ENCODE measurements at regions not wholly inside any gene's neighbourhood (a gene's known extent, or its start where the extent isn't known, plus 50 kb on each side); places are given as distances from the start of the nearest gene placed in this dataset.
A peak's percentile ranks its signal among the peaks of the same experiment; 100 is the strongest.

DNA sequence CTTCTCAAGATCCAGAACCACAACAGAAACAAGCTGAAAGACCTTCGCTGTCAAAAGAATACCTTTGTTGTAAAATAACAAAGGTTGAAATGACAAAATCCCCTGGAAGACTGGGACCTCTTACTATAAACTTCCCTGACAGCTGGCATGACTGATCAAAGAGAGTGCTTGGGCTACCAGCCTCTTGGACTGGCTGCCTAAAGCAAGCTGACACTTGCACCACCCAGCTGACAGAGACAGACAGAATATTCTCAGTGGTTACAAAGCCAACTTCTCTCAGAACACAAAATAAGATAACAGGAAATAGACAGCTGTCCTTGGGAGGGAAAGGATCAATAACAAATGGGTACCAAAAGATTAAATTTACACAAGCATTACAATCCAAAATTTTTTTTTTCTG, 241.7 kb upstream of the SPOCK3 start:
- DNase-seq (ENCODE audit: low read depth): no peak

DNA sequence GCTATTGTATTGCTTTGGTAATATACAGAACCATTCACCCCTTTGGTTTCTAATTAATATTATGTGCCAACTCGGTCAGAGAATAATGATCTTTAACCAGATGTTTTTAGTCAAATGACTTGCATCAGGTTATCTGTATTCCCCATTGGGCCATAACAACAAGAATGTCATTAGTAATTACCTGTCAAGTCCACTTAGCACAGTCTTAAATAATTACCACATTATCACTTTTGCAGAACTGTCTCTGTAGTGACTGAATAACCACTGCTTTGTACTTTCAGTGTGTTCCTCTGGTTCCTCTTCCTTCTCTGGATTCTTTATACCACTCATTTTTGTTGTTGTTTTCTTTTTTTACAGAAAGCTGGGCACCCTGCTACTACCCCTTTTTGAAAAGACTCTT, 257.7 kb upstream of the SPOCK3 start:
- DNase-seq (ENCODE audit: low read depth): no peak

DNA sequence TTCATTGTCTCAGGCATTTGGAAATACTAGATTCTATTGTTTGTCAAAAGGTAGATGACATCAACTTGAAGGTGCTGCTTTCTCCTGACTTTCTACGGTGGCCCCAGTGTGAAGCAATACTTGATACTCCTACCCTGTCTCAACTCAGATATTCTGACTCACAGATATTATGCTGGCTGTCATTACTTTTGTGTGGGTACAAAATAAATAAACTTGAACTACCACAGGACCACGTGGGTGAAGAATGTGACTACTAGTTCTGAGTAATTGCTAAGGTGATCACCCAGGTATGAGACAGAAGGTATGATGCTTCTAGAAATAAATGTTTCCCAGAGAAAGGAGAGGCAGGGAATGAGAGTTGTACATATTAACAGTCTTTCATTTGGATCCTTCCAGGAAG, 275.3 kb upstream of the SPOCK3 start:
- DNase-seq (ENCODE audit: low read depth): no peak

DNA sequence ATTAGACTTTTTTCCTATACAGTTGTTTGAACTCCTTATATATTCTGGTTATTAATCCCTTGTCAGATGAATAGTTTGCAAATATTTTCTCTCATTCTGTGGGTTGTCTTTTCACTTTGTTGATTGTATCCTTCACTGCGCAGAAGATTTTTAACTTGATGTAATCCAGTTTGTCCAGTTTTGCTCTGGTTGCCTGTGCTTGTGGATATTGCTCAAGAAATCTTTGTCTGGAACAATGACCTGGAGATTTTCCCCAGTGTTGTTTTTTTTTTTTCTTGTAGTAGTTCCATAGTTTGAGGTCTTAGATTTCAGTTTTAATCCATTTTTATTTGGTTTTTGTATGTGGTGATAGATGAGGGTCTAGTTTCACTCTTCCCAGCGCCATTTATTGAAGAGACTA, 289.8 kb upstream of the SPOCK3 start:
- no peak for DNase-seq (ENCODE audit: low read depth)

DNA sequence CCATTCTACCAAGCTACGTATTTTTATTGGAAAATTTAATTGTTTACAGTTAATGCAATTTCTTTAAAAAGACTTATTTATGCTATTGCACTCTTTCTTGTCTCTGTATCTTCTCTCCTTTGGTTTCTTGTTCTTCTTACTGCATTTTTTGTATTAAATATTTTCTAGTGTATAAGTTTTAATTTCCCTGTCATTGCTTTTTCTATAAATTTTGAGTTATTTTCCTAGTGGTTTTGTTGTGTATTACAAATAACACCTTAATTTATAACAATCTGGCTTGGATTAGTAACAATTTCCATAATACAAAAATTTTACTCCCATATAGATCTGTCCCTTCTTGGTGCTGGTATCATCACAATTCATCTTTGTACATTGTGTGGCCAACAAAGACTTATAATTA, 303.5 kb upstream of the SPOCK3 start:
- DNase-seq (ENCODE audit: low read depth): no peak

DNA sequence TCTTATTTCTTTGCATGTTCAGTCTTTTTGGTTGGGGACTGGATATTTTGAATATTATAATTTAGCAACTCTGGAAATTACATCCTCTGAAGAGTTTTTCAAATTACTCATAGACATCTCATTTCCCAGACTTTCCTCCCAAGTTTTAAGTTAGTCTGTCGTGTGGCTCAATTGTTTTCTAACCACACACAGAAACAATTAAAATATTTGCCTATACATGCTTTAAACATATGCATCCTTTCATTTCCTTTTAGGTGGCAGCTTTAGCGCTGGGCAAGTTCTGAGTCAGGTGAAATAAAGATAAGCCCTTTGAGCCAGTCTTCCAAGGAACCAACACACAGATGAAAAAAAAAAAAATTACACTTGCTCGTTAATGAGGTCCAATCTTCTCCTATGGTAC, 307.0 kb upstream of the SPOCK3 start:
- no peak for DNase-seq (ENCODE audit: low read depth)

DNA sequence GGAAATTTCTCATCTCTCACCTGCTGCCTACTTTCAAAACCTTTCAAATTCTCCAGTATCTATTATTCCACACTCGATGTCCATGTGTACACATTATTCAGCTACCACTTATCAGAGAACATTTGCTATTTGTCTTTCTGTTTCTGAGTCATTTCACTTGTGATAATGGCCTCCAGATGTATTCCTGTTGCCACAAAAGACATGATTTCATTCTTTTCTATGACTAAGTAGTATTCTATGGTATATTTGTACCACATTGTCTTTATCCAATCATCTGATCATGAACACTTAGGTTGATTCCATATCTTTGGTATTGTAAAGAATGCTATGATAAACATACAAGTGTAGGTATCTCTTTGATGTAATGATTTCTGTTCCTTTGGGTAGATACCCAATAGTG, 310.1 kb upstream of the SPOCK3 start:
- DNase-seq (ENCODE audit: low read depth): no peak

DNA sequence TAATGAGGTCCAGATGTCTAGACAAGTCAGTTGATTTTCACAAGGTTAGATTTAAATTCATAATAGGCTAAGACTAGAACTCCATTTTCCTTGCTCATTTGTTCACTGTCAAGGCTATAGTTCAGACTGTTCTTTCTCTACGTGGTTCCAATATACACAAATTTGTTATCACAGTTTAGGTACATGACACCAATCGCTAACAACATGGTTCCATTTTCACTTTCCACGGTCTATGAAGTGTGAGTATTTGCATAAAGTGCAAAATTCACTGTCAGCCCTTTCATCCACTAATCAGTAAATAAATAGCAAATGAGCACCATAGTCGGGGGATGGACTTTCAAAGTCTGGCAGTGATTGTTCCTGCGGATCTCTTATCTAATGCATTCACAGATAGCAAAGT, 315.7 kb upstream of the SPOCK3 start:
- no peak for DNase-seq (ENCODE audit: low read depth)

DNA sequence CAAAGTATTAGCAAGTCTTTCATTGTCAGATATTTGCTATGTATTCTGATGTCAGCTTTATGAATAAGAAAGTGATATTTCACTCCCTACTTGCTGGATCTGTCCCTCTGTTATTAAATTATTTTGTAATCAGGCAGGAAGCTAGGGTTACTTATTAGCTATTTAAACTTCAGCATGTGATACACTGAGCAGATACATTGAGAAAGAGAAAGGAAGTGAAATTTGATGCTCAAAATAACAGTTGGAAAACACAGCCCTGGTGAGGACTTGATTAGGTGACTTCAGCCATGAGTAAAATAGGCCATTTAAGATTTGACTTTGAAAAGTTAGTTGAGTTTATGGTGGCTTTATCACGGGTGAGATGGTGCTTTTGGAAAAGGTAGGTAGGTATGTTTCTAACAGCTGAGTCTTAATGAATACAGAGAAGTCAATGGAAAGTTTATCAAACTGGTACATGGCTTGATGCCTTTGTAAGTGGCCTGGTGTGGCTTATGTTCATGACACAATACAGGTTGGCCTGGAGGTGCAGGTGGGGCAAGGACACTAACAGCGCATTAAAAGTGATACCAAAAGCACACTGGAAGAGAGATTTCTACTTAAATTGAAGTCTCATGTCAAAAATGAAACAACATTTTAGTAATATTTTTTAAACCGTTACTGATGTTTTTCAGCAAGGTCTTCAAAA, 321.2 kb upstream of the SPOCK3 start:
- no peak for DNase-seq (ENCODE audit: low read depth)

DNA sequence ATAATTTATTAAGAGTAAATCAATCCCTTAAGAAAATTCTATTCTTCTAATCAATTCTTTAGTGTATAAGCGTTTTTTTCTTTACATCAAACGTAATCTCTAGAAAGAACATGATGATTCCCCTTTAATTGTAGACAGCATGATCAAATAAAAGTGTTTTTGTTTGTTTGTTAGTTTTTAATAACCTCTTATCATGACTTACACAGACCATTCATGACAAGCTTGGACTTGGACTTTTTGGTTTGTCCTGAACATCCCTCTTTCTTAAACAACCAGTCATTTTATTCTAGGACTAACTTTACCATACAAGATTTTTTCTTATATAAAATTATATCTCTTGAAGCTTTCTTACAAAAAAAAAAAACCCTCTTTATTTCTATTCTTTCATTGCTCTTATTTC, 344.6 kb upstream of the SPOCK3 start:
- no peak for DNase-seq (ENCODE audit: low read depth)

DNA sequence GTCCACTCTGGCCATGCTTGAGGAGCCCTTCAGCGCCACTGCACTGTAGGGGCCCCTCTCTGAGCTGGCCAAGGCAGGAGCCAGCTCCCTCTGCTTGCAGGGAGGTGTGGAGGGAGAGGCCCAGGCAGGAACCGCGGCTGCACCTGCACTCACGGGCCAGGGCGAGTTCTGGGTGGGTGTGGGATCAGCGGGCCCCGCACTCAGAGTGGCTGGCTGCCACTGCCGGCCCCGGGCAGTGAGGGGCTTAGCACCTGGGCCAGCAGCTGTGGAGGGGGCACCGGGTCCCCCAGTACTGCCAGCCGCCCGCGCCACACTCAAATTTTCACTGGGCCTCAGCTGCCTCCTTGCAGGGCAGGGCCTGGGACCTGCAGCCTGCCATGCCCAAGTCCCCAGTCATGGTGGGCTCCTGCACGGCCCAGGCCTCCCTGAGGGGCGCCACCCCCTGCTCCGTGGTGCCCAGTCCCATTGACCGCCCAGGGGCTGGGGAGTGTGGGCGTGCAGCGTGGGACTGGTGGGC, 347.2 kb upstream of the SPOCK3 start:
- no peak for DNase-seq (ENCODE audit: low read depth)

DNA sequence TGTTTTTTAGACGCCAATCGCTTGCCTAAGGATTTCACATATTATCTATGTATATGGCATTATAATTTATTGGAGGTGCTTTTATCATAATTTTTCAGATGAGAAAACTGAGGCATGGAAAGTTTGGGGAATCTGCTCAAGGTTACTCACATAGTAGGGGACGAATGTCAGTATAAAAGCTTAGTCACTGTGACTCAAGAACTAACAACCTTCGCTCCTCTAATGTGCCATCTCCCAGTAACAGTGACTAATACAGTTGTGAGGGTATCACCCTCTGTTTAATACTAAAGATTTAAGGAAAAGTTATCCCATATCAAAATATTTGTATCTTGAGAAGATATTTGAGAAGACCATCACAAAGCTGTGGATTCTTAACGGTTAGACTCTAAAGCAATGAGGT, 353.1 kb upstream of the SPOCK3 start:
- DNase-seq (ENCODE audit: low read depth): no peak

DNA sequence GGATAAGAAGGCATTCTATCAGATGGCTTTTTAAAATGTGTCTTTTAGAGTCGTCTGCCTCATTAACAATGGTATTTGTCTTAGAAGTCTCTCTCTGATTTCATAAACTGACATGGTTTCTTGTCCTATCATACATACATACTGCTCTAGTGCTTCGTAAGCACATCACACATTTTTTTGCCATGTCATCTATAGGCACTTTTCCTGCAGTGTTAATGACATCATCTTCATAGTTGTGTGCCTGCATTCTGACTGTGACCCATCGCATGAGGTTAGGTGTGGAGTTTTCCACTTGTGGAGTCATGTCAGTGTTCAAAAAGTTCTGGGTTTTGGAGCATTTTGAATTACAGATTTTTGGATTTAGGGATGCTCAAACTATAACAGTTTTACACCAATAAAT, 361.6 kb upstream of the SPOCK3 start:
- no peak for DNase-seq (ENCODE audit: low read depth)

DNA sequence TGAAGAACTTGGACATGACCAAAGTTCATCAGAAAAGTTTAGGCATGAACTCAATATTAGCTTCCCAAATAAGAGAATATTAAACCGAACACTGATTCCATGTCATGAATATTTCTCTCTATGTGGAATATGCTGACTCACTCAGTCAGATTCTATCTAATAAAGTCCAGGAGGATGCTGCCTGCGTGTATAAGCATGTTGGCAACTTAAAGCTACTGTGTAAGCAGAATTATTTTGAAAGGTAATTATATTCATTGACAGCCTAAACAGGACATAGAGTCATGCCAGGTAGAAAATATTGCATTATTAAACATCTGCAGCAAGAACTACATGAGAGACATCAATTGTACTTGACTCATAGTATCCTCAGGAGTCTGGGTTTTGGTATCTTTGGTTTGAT, 367.9 kb upstream of the SPOCK3 start:
- DNase-seq (ENCODE audit: low read depth): no peak

DNA sequence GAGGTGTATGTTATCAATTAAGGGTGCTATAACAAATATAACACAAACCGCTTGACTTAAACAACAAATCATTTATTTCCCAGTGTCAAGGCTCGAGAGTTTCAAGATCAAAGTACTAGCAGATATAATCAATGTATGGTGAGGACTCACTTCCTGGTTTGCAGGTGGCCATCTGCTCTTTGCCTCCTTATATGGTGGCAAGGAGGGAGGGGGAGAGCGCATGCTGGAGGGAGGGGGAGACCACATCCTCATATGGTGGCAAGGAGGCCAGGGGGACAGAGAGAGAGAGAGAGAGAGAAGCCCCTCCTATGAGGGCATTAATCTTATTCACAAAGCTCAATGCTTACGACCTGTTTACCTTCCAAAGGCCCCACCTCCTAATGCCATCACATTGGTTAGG, 372.3 kb upstream of the SPOCK3 start:
- no peak for DNase-seq (ENCODE audit: low read depth)

DNA sequence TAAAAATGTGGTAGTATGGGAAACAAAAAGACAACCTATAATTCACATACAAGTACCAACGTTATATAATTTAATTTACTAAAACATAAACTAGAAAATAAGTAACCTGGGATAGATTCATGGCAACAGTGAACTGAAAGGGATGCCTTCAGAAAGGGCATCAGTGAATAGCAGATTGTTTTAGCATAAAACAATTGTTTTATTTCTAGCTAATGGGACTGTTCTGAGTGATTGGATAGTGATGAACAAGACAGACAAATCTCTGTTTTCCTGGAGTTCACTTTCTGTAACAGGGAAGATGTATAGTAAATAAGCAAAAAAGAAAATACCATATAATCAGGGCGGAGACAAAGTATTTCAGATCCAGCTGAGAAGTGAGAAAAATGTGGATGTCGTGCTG, 379.1 kb upstream of the SPOCK3 start:
- DNase-seq (ENCODE audit: low read depth): no peak

DNA sequence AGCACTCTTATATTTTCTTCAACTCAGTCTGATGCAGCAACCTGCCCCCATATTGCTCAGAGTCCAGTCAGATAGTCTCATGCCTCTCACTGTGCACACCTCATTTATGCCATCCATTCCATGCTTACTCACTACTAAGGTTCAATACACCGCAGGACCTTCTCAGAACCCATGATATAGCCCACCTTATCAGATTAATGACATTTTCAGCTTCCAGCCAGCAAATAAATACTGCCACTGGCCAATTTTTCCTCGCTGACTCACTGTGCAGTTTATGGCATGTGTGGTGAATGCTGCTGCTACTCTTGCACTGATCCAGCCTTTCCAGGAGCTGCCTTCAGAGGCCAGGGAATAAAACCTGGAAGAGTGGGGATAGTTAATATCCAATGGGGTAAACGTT, 380.6 kb upstream of the SPOCK3 start:
- DNase-seq (ENCODE audit: low read depth): no peak

DNA sequence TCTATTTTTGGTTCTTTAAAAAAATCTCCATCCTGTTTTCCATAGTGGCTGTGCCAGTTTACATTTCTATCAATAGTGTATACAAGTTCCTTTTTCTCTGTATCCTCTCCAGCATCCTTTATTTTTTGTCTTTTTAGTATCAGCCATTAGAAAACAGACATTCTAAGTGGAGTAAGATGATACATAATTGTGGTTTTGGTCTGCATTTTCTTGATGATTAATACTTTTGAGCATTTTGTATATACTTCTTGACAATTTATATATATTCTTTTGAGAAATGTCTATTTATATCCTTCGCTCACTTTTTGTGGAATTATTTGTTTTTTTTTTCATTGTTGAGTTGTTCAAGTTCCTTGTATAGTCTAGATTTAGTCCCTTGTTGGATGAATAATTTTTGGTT, 382.2 kb upstream of the SPOCK3 start:
- DNase-seq (ENCODE audit: low read depth): no peak

DNA sequence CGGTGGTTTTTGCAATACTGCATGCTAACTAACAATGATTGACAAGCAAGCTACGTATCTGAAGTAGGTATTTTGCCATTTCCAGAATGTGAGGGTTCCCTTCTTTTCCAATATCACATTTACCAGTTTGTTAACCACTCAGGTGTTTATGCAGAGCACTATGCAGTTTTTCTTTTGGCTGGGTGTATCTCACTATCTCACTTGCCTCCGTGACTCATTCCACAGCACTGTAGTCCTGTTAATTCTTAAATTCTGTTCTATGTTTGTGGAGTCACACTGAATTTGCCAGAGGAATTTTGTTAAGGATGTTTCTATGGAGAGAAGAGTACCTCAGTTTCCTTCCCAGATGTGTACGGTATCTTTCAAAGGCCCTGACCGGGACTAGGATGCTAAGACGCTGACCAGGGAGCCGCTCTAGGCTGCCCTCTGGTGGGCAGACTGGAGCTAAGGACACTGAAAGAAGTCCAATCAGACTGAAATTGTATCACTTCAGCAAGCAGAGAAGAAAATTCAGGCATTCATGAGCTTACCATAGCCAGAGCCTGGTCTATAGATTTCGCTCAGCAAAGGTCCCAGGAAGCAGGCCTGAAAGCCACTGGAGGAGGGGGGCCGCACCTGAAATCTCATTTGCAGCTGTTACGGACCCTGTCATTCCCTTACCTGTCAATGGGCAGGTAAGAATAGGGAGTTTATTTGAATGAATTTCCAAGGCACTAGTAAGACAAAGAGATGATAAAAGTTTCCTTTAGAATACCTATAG, 388.4 kb upstream of the SPOCK3 start:
- DNase-seq (ENCODE audit: low read depth): peak; percentile 11

DNA sequence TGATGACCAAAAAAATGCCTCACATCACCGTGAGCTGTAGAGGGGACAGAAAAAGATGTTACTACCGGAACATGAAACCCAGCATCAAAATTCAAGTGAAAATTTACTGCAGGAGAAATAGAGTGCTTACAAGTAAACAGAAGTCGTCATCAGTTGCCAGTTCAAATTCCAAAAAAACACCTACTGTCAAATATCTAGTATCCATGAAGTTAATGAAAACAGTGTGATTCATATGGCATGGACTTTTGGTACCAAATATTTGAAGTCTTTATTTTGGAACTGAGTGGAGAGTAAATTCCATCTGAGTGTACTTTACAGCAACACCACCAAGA, 388.9 kb upstream of the SPOCK3 start:
- DNase-seq (ENCODE audit: low read depth): no peak

DNA sequence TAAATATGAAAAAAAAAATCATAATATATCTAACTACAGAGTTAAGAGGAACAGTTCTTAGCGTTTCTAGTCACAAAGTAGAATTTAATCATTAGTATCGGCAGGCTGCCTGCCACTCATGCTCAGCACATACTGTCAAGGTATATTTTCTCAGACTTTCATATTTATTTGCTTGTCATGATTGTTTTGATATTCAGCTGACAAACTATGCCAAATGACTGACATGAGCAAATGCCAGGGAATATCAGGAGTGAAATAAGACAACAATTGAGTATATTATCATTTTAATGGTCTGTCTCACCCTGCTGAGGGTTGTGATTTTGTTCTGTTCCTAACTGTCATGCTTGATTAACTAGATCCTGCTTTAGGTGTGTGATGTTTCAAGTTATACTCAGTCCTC, 395.0 kb upstream of the SPOCK3 start:
- no peak for DNase-seq (ENCODE audit: low read depth)

DNA sequence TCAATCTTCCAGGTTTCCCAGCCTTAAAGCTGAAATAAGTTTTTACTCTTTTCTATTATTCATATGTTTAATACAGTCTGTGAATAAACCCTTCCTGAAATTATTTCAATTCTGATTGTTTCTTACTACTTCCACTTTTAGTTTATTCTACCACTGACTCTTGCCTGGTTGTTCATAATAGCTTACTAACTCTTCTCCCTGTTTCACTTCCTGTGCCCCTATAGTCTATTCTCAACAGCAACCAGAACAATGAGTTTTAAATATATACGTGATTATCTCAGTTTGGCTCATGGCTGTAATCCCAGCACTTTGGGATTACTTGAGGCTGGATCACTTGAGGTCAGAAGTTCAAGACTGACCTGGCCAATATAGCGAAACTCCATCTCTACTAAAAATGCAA, 408.0 kb upstream of the SPOCK3 start:
- DNase-seq (ENCODE audit: low read depth): no peak

DNA sequence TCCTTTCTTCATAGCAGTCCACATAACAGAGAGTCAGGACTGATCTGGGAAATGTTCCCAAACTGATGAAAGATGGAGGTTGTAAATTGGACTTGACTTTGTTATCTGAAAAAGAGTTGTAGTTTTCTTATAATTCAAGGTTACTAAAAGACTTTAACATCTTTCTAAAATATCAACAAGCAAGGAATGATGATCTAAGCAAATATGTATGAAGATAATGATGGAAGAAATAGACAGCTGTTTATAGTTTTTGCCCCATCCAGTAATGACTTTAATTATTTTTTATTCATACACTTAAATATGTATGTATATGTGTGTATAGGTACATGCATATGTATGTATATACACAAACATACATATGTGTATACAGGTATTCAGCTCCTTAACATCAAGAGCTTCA, 411.1 kb upstream of the SPOCK3 start:
- DNase-seq (ENCODE audit: low read depth): no peak

DNA sequence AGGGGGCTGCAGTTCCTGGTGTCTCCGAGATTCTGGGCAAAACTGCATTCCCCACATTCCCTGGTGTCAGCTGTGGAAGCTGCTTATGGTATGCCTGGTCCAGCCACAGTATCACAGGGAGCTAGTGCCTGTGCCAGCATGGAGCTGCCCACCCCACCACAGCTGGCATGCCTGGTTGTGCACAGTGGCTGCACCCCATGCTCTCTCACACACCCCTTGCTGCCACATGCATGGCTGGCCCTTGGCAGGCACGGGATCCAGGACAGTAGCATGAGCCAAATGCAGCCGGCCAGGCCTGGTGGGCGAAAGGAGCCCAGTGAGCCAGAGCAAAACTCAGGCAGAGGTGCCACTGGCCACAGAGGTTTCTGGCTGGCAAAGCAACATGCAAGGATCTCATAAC, 418.0 kb upstream of the SPOCK3 start:
- no peak for DNase-seq (ENCODE audit: low read depth)
